Stimulated activated naive CD4-positive, alpha-beta T cell treated with Interleukin-2 at 50 U/mL for 16 hours (primary cell): ENCODE measurements at regions not wholly inside any gene's neighbourhood (a gene's known extent, or its start where the extent isn't known, plus 50 kb on each side); places are given as distances from the start of the nearest gene placed in this dataset.

Experiments used
- DNase-seq: peaks from one replicate; lab custom pipeline; 2025; lab: John Stamatoyannopoulos, UW

- no peak for DNase-seq
These were observed 64.9 kb upstream of the PITRM1 start for GRCh38 chr10:3237530-3237929.

- DNase-seq, result no peak
These were observed 64.2 kb upstream of the PITRM1 start for GRCh38 chr10:3236644-3237404.

GRCh38 chr10:3235996-3236510 lies 63.5 kb upstream of the PITRM1 start:
- no peak for DNase-seq

GRCh38 chr10:3235395-3235794 lies 62.8 kb upstream of the PITRM1 start:
- no peak for DNase-seq

GRCh38 chr10:3233486-3233990 lies 61.0 kb upstream of the PITRM1 start:
- no peak for DNase-seq

GRCh38 chr10:3231951-3232730 lies 59.6 kb upstream of the PITRM1 start:
- DNase-seq, result no peak

- DNase-seq, result no peak
These were observed 57.2 kb upstream of the PITRM1 start for GRCh38 chr10:3229815-3230214.

- no peak for DNase-seq
These were observed 56.0 kb upstream of the PITRM1 start for GRCh38 chr10:3228629-3228945.

GRCh38 chr10:3226960-3227744 lies 54.6 kb upstream of the PITRM1 start:
- no peak for DNase-seq

- DNase-seq, result no peak
These were observed 53.0 kb upstream of the PITRM1 start for GRCh38 chr10:3225561-3225960.

- DNase-seq, result no peak
These were observed 51.7 kb upstream of the PITRM1 start for GRCh38 chr10:3224241-3224640.

- DNase-seq, result no peak
These were observed 50.0 kb upstream of the PITRM1 start for GRCh38 chr10:3222626-3223025.
